ENCODE measurements at regions not wholly inside any gene's neighbourhood (a gene's known extent, or its start where the extent isn't known, plus 50 kb on each side); places are given as distances from the start of the nearest gene placed in this dataset.

DNA sequence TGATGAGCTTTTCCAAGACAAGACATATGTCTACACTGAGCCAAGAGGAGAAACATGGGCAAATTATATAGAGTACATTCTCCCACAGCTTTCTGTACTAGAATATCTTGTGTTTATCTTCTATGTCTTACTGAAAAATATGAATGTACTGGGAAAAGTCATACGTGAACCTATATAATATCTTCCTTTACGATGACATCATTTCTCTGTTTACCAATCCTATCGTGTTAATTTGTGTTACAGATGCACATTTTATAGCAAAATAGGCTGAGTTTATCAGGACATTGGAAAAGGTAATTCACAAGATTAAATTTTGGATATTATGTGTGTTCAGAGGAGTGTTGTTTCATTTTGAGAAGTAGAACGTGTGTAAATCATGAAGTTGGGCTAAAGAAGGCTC is 452.5 kb upstream of the THRB start:
- no peak for DNase-seq (ENCODE audit: low read depth)
- no peak for TF ChIP-seq CTCF (IDR thresholded peaks at IDR 0.05; ENCODE audit: insufficient read depth, low read length)
- no peak overlapping the region for H3K4me3 ChIP-seq (ENCODE audit: low read depth, low read length)

- no peak for DNase-seq (ENCODE audit: low read depth)
- no peak for TF ChIP-seq CTCF (IDR thresholded peaks at IDR 0.05; ENCODE audit: insufficient read depth, low read length)
- H3K4me3 ChIP-seq (ENCODE audit: low read depth, low read length): no peak overlapping the region
Observed at GRCh38 chr3:24951180-24951579, 456.5 kb upstream of the THRB start.

GRCh38 chr3:24952388-24952787 is 457.7 kb upstream of the THRB start:
- H3K4me3 ChIP-seq (ENCODE audit: low read depth, low read length): no peak overlapping the region
- TF ChIP-seq CTCF (IDR thresholded peaks at IDR 0.05; ENCODE audit: insufficient read depth, low read length): no peak
- no peak for DNase-seq (ENCODE audit: low read depth)

DNA sequence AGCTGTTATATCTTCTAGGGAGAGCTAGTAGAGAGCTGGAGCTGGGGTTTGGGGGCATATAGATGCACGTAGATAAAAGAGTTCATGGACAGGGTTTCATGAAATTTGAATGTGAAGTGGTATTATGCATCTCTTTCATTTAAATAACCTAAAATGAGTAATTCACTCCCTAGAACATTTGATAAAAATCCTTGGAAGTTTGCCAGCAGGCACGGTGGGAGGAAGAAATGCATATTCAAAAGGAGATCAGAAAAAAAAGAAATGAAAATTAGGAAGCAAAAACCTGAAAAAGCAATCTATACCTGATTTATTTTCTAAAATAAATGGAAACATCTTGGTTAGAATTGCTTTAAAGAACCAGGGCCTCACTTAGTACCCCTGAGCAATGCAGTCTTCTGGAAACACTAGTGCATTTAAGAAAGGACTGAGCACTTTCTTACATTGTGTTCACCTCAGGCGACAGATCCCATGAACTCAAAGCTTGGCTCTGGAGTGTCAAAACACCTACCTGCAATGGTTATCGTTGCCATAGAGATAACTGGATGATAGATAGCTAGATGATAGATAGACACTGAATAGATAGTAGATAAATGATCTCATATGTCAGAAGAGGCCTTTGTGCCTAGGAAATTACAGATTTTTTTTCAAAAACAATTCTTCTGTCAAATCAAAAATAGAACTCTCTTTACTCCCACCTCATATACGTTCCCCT is 458.6 kb upstream of the THRB start:
- DNase-seq (ENCODE audit: low read depth): no peak
- TF ChIP-seq CTCF (IDR thresholded peaks at IDR 0.05; ENCODE audit: insufficient read depth, low read length): no peak
- no peak overlapping the region for H3K4me3 ChIP-seq (ENCODE audit: low read depth, low read length)

DNA sequence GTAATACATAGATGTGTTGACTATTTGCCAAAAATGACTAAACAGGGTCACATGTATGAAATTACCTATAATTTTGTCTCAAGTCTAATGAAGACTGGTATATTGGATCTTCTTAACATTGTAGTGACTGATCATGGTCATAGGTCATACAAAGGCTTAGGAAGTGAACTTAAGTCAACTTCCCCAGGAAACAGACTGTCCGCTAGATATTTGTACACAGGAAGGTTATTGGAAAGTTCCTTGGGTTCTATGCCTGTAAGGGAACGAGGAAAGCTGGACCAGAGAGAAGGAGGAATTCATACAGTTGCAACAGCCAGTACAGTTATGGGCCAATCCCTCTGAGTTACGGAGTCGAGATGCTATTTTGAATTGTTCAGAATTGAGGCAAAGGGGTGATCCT is 462.0 kb upstream of the THRB start:
- no peak for DNase-seq (ENCODE audit: low read depth)
- no peak overlapping the region for H3K4me3 ChIP-seq (ENCODE audit: low read depth, low read length)
- TF ChIP-seq CTCF (IDR thresholded peaks at IDR 0.05; ENCODE audit: insufficient read depth, low read length): no peak

DNA sequence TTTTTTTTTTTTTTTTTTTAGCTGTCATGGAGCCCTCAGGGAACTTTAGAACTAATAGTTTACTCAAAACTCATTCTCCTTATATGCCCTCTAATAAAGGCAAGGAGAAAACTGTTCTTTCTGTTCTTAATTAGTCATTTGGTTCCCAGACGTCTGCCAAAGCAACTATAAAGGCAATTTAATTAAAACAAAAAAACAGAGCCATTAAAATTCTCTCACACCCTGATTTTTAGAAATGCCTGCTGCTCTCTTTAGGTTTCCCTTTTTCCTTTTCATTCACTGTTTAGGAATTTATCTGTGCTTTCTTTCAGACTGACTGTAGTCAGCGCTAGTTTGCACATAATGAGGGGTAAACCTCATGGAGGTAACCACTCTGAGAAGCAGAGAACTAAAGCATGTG is 463.6 kb upstream of the THRB start:
- TF ChIP-seq CTCF (IDR thresholded peaks at IDR 0.05; ENCODE audit: insufficient read depth, low read length): no peak
- no peak overlapping the region for H3K4me3 ChIP-seq (ENCODE audit: low read depth, low read length)
- no peak for DNase-seq (ENCODE audit: low read depth)

DNA sequence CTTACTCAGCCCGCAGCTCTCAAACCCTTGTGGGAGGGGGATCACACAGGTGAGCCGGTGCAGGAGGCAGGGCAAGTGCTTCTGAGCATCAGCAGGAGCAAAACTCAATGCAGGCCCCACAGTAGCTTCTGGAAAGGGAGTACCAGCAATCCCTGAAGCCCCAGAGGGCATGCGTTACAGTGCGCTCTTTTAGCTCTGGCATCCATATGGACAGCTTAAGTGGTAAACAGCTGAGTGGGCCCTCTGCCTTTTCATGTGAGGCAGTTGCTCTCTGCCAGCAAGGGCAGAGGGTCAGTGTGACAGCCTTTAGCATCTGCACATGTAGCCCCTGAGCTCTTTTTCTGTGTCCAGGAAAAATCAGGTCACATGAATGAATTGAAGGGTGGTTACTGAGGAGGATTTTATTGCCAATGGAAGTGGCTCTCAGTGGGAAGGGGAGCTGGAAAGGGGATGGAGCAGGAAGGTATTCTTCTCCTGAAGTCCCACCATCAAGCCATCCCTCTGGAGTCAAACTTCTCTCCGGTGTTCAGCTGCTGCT is 464.3 kb upstream of the THRB start:
- no peak for DNase-seq (ENCODE audit: low read depth)
- H3K4me3 ChIP-seq (ENCODE audit: low read depth, low read length): no peak overlapping the region
- TF ChIP-seq CTCF (IDR thresholded peaks at IDR 0.05; ENCODE audit: insufficient read depth, low read length): no peak
